AG04450 (cell line): ENCODE measurements at regions not wholly inside any gene's neighbourhood (a gene's known extent, or its start where the extent isn't known, plus 50 kb on each side); places are given as distances from the start of the nearest gene placed in this dataset.
"Not testable (repeated sequence)": the region's sequence is repeated elsewhere in the genome, so short reads cannot be mapped to it uniquely, and the experiment has no call there.

Source experiments
- CTCF ChIA-PET: fragments of 300-600, 350-600 bp; formaldehyde crosslinking; extraction: SDS; loops from one replicate; lab custom pipeline; 2022; ENCODE audit warnings: antibody characterized with exemption, inconsistent platforms; lab: Charles Lee
- POLR2A ChIA-PET: fragments of 350-600 bp; formaldehyde crosslinking; extraction: SDS; loops from one replicate; lab custom pipeline; 2021; ENCODE audit warnings: antibody characterized with exemption, inconsistent platforms; lab: Yijun Ruan, JAX
- DNase-seq: peaks from one replicate; pipeline ENCODE4 v3.0.0-alpha.2; 2011; ENCODE audit warnings: low read depth, low spot score
- H3K27ac ChIP-seq: one replicate; pipeline ENCODE4 v1.5.1; 2012; ENCODE audit warnings: low read depth, low read length, control low read depth
- H3K27me3 ChIP-seq: one replicate; pipeline ENCODE4 v1.6.0; 2012; ENCODE audit warnings: low read length; ENCODE audit not compliant: control insufficient read depth, insufficient read depth
- H3K4me3 ChIP-seq: 2 replicates; pipeline ENCODE4 v1.5.1; 2011; ENCODE audit warnings: mild to moderate bottlenecking, low read depth, low read length, control low read depth
- H3K9me3 ChIP-seq: 2 replicates; pipeline ENCODE4 v1.5.1; 2012; ENCODE audit warnings: low read length; ENCODE audit not compliant: control insufficient read depth, insufficient read depth
- CTCF ChIP-seq: IDR thresholded peaks from 2 replicates; pipeline ENCODE4 v1.5.1; 2011; ENCODE audit warnings: low read depth, low read length, control low read depth, inconsistent platforms

GRCh38 chr9:63822615-63823374 is 1462.2 kb downstream of the FOXD4L5 start:
- POLR2A ChIA-PET, CTCF ChIA-PET, H3K27me3 ChIP-seq, H3K4me3 ChIP-seq, DNase-seq, H3K27ac ChIP-seq: not testable (repeated sequence)
- H3K9me3 ChIP-seq, result peaks cover 19% of the 10 kb centered on the region

- H3K4me3 ChIP-seq, CTCF ChIA-PET, POLR2A ChIA-PET, H3K27me3 ChIP-seq, DNase-seq, H3K27ac ChIP-seq: not testable (repeated sequence)
- H3K9me3 ChIP-seq, result peaks cover 32% of the 10 kb centered on the region
These were observed 1463.7 kb downstream of the FOXD4L5 start for GRCh38 chr9:63821293-63821692.

GRCh38 chr9:63820882-63821281 is 1464.1 kb downstream of the FOXD4L5 start:
- peaks cover 34% of the 10 kb centered on the region for H3K9me3 ChIP-seq
- CTCF ChIA-PET, DNase-seq, H3K27me3 ChIP-seq, POLR2A ChIA-PET, H3K4me3 ChIP-seq, H3K27ac ChIP-seq: not testable (repeated sequence)

- POLR2A ChIA-PET, H3K4me3 ChIP-seq, DNase-seq, CTCF ChIA-PET, H3K27me3 ChIP-seq, H3K27ac ChIP-seq: not testable (repeated sequence)
- H3K9me3 ChIP-seq, result peaks cover 39% of the 10 kb centered on the region
These were observed 1464.6 kb downstream of the FOXD4L5 start for GRCh38 chr9:63820383-63820782.

- CTCF ChIA-PET, result interaction anchor here (0.6 kb wide), 1 partner anchor 1013 kb away, joined by 5 read pairs; no protein-coding TSS in a partner anchor
- Histone ChIP-seq H3K27ac (no peak overlapping the region), H3K27me3 (peaks cover 4% of the 10 kb centered on the region), H3K9me3 (peaks cover 50% of the 10 kb centered on the region), H3K4me3 (peak overlapping the region; percentile 66)
- no peak for TF ChIP-seq CTCF
- no peak for DNase-seq
- POLR2A ChIA-PET, result no interaction called here
These were observed 1467.1 kb downstream of the FOXD4L5 start for GRCh38 chr9:63817622-63818518.

GRCh38 chr9:63816751-63817621 is 1468.0 kb downstream of the FOXD4L5 start:
- Histone ChIP-seq H3K4me3 (peak overlapping the region; percentile 66), H3K27me3 (peaks cover 4% of the 10 kb centered on the region), H3K27ac (peak overlapping the region; percentile 57), H3K9me3 (peaks cover 52% of the 10 kb centered on the region)
- TF ChIP-seq CTCF, result no peak
- DNase-seq, result peak; percentile 61
- POLR2A ChIA-PET, result no interaction called here
- CTCF ChIA-PET, result interaction anchor here (0.6 kb wide), 1 partner anchor 1012 kb away, joined by 5 read pairs; no protein-coding TSS in a partner anchor

GRCh38 chr9:63814970-63815669 is 1469.9 kb downstream of the FOXD4L5 start:
- DNase-seq, CTCF ChIA-PET, H3K27ac ChIP-seq, H3K4me3 ChIP-seq, POLR2A ChIA-PET, H3K27me3 ChIP-seq: not testable (repeated sequence)
- peaks cover 52% of the 10 kb centered on the region for H3K9me3 ChIP-seq

GRCh38 chr9:63813391-63814021 is 1471.5 kb downstream of the FOXD4L5 start:
- H3K27ac ChIP-seq, DNase-seq, POLR2A ChIA-PET, H3K27me3 ChIP-seq, CTCF ChIA-PET, H3K4me3 ChIP-seq: not testable (repeated sequence)
- H3K9me3 ChIP-seq, result peaks cover 49% of the 10 kb centered on the region
